ENCODE measurements at regions not wholly inside any gene's neighbourhood (a gene's known extent, or its start where the extent isn't known, plus 50 kb on each side); places are given as distances from the start of the nearest gene placed in this dataset.

GRCh38 chr7:30212701-30213111 is 71.7 kb upstream of the ZNRF2 start:
- Histone ChIP-seq H3K27ac (no peak overlapping the region), H3K9me3 (no peaks in the 10 kb centered on the region), H3K4me3 (no peak overlapping the region), H3K36me3 (no peaks in the 10 kb centered on the region), H3K4me1 (no peaks in the 10 kb centered on the region), H3K27me3 (no peaks in the 10 kb centered on the region)
- DNase-seq: no peak
- TF ChIP-seq POLR2A (IDR thresholded peaks at IDR 0.05): no peak
- TF ChIP-seq, protein P1, sequence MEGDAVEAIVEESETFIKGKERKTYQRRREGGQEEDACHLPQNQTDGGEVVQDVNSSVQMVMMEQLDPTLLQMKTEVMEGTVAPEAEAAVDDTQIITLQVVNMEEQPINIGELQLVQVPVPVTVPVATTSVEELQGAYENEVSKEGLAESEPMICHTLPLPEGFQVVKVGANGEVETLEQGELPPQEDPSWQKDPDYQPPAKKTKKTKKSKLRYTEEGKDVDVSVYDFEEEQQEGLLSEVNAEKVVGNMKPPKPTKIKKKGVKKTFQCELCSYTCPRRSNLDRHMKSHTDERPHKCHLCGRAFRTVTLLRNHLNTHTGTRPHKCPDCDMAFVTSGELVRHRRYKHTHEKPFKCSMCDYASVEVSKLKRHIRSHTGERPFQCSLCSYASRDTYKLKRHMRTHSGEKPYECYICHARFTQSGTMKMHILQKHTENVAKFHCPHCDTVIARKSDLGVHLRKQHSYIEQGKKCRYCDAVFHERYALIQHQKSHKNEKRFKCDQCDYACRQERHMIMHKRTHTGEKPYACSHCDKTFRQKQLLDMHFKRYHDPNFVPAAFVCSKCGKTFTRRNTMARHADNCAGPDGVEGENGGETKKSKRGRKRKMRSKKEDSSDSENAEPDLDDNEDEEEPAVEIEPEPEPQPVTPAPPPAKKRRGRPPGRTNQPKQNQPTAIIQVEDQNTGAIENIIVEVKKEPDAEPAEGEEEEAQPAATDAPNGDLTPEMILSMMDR (IDR thresholded peaks at IDR 0.05): no peak
- intact Hi-C loops (cut with DNase I; ENCODE audit: low total_unique reads): no loop called here

GRCh38 chr7:30213637-30214036 is 70.8 kb upstream of the ZNRF2 start:
- no peaks in the 10 kb centered on the region for H3K27me3 ChIP-seq
- TF ChIP-seq POLR2A (IDR thresholded peaks at IDR 0.05): no peak
- TF ChIP-seq, protein P1 (IDR thresholded peaks at IDR 0.05): no peak
- no peak overlapping the region for H3K4me3 ChIP-seq
- no peak overlapping the region for H3K27ac ChIP-seq
- DNase-seq: no peak
- H3K4me1 ChIP-seq: no peaks in the 10 kb centered on the region
- peaks cover 0 to under 1% of the 10 kb centered on the region in 2 donors for H3K9me3 ChIP-seq
- intact Hi-C loops (cut with DNase I; ENCODE audit: low total_unique reads): no loop called here
- no peaks in the 10 kb centered on the region for H3K36me3 ChIP-seq

- H3K27ac ChIP-seq: no peak overlapping the region
- intact Hi-C loops (cut with DNase I; ENCODE audit: low total_unique reads): no loop called here
- TF ChIP-seq, protein P1 (IDR thresholded peaks at IDR 0.05): no peak
- TF ChIP-seq POLR2A (IDR thresholded peaks at IDR 0.05): no peak
- H3K9me3 ChIP-seq: peaks cover 0 to 9% of the 10 kb centered on the region in 2 donors
- H3K4me1 ChIP-seq: no peaks in the 10 kb centered on the region
- H3K27me3 ChIP-seq: no peaks in the 10 kb centered on the region
- H3K4me3 ChIP-seq: no peak overlapping the region
- H3K36me3 ChIP-seq: no peaks in the 10 kb centered on the region
- DNase-seq: no peak
Measured at GRCh38 chr7:30214651-30215137, 69.7 kb upstream of the ZNRF2 start.

DNA sequence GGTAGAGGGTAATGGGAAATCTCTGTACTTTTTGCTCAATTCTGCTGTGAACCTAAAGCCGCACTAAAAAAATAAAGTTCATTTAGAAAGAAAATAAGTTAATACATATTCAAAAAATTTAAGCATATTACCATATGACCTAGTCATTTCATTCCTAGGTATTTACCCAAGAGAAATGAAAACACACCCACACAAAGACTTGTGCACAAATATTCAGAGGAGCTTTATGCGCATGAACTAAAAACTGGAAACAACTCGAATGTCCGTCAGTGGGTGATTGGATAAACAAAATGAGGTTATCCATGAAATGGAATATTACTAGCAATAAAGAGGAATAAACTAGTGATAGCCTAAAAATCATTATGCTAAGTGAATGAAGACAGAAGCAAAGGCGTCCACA is 62.6 kb upstream of the ZNRF2 start:
- no peak overlapping the region for H3K4me3 ChIP-seq
- H3K4me1 ChIP-seq: peaks cover 0 to 5% of the 10 kb centered on the region in 2 donors
- H3K36me3 ChIP-seq: no peaks in the 10 kb centered on the region
- no peaks in the 10 kb centered on the region for H3K27me3 ChIP-seq
- H3K9me3 ChIP-seq: peaks cover 0 to 15% of the 10 kb centered on the region in 2 donors
- TF ChIP-seq, protein P1 (IDR thresholded peaks at IDR 0.05): no peak
- no peak for TF ChIP-seq POLR2A (IDR thresholded peaks at IDR 0.05)
- no peak overlapping the region for H3K27ac ChIP-seq
- intact Hi-C loops (cut with DNase I; ENCODE audit: low total_unique reads): no loop called here
- no peak for DNase-seq

DNA sequence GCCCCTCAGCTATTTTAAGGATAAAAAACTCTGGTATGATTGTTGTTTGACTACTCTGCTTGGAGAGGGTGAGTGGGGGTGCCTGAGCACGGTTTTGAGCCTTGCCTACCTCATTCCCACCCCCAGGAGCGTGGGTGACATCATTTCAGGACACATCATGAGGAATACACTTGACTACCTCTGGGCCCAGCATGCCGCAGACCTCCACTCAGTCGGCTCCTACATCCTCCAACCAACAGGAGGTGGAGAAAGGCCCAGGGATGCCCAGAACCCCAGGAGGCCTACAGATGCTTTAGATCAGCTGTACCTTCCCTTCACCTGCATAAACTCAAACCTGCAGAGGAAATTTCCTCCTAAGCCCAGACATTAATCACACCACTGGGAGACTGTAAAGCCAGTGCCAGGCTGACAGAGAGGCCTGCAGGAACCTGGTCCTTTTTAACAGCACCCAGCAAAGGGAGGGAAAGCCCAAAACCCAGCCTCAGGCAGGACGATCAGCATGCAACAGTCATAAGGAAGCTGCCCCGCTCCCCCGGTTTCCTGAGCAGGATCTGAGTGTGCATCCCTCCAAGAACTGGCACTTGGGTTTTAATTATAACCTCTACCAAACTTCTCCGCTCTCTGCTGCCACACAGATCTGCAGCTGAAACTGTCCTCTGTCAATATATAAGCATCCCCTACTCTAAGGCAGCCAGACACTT is 61.7 kb upstream of the ZNRF2 start:
- Histone ChIP-seq H3K36me3 (no peaks in the 10 kb centered on the region), H3K4me1 (peaks cover 0 to 5% of the 10 kb centered on the region in 2 donors), H3K27ac (no peak overlapping the region), H3K4me3 (no peak overlapping the region), H3K9me3 (peaks cover 0 to 15% of the 10 kb centered on the region in 2 donors), H3K27me3 (no peaks in the 10 kb centered on the region)
- intact Hi-C loops (cut with DNase I; ENCODE audit: low total_unique reads): no loop called here
- TF ChIP-seq, protein P1 (IDR thresholded peaks at IDR 0.05): no peak
- no peak for TF ChIP-seq POLR2A (IDR thresholded peaks at IDR 0.05)
- no peak for DNase-seq

Measured in uterus (tissue), 3 donors.